CD14-positive monocyte (primary cell): ENCODE measurements at regions not wholly inside any gene's neighbourhood (a gene's known extent, or its start where the extent isn't known, plus 50 kb on each side); places are given as distances from the start of the nearest gene placed in this dataset.
"Not testable (repeated sequence)": the region's sequence is repeated elsewhere in the genome, so short reads cannot be mapped to it uniquely, and the experiment has no call there.

ENCODE experiments used
- DNase-seq, 3 donors: peaks; one replicate each; pipeline ENCODE4 v3.0.0-alpha.2; 2011 to 2022
- H2AFZ ChIP-seq: 2 replicates; pipeline ENCODE4 v1.6.0; 2012; ENCODE audit warnings: mild to moderate bottlenecking, low read depth, low read length, inconsistent platforms; ENCODE audit not compliant: insufficient read depth, poor library complexity, severe bottlenecking
- H3K27ac ChIP-seq, 2 donors: 1 replicate in 1 of 2; 2 replicates in 1 of 2; pipeline ENCODE4 v1.5.1; 2012 to 2013; ENCODE audit warnings: low read length in 2 of 2, control low read depth in 1 of 2, inconsistent platforms in 1 of 2, low read depth in 1 of 2, mild to moderate bottlenecking in 1 of 2
- H3K27me3 ChIP-seq, 2 donors: one replicate each; pipeline versions ENCODE4 v1.6.0 to v1.6.1; 2011 to 2013; ENCODE audit warnings: low read length in 2 of 2; ENCODE audit not compliant: control insufficient read depth in 2 of 2, insufficient read depth in 2 of 2
- H3K36me3 ChIP-seq, 2 donors: replicated peaks in 1 of 2; 1 replicate in 1 of 2; 2 replicates in 1 of 2; pipeline versions ENCODE4 v1.5.1 to v1.6.1; 2012 to 2013; ENCODE audit warnings: low read length in 2 of 2, control low read depth in 1 of 2, inconsistent platforms in 1 of 2, mild to moderate bottlenecking in 1 of 2; ENCODE audit not compliant: insufficient read depth in 2 of 2, control insufficient read depth in 1 of 2
- H3K4me1 ChIP-seq, 2 donors: 1 replicate in 1 of 2; 2 replicates in 1 of 2; pipeline versions ENCODE4 v1.5.1 to v1.6.1; 2012 to 2013; ENCODE audit warnings: low read length in 2 of 2, control low read depth in 1 of 2, inconsistent platforms in 1 of 2, mild to moderate bottlenecking in 1 of 2, moderate library complexity in 1 of 2; ENCODE audit not compliant: insufficient read depth in 2 of 2, control insufficient read depth in 1 of 2
- H3K4me2 ChIP-seq: replicated peaks from 2 replicates; pipeline ENCODE3; 2012; ENCODE audit warnings: low read length, moderate library complexity, mild to moderate bottlenecking; ENCODE audit not compliant: poor library complexity, severe bottlenecking; ENCODE audit errors: extremely low read depth
- H3K4me3 ChIP-seq, 3 experiments: fragments of 200-600 bp in 1 of 3; sonication (generic) in 1 of 3; replicated peaks in 1 of 3; 1 replicate in 2 of 3; 2 replicates in 1 of 3; pipeline ENCODE4 v1.5.1; 2011 to 2013; ENCODE audit warnings: low read length in 3 of 3, mild to moderate bottlenecking in 3 of 3, control low read depth in 2 of 3, low read depth in 2 of 3, inconsistent platforms in 1 of 3, moderate library complexity in 1 of 3
- H3K79me2 ChIP-seq: 2 replicates; pipeline ENCODE4 v1.6.0; 2012; ENCODE audit warnings: mild to moderate bottlenecking, control low read depth, inconsistent platforms, low read length, moderate library complexity; ENCODE audit not compliant: insufficient read depth
- H3K9ac ChIP-seq: 2 replicates; pipeline ENCODE4 v1.6.0; 2017; ENCODE audit warnings: low read length, mild to moderate bottlenecking; ENCODE audit not compliant: insufficient read depth, poor library complexity, severe bottlenecking
- H3K9me3 ChIP-seq, 2 donors: replicated peaks in 1 of 2; 1 replicate in 1 of 2; 2 replicates in 1 of 2; pipeline versions ENCODE4 v1.5.1 to v1.6.1; 2012 to 2013; ENCODE audit warnings: low read length in 2 of 2, control low read depth in 1 of 2; ENCODE audit not compliant: control insufficient read depth in 1 of 2, insufficient read depth in 1 of 2
- H4K20me1 ChIP-seq: 2 replicates; pipeline ENCODE4 v1.6.0; 2012; ENCODE audit warnings: mild to moderate bottlenecking, low read length, control low read depth, moderate library complexity; ENCODE audit not compliant: insufficient read depth
- H3K27ac Mint-ChIP-seq, 7 donors: one replicate each; pipeline ENCODE4 v1.8.0; 2020; ENCODE audit warnings: mild to moderate bottlenecking in 7 of 7, mixed read lengths in 7 of 7, moderate library complexity in 6 of 7, inconsistent platforms in 2 of 7
- H3K27me3 Mint-ChIP-seq, 3 donors: one replicate each; pipeline ENCODE4 v1.8.0; 2021 to 2022; ENCODE audit warnings: low read depth in 3 of 3, mild to moderate bottlenecking in 3 of 3, mixed read lengths in 3 of 3, moderate library complexity in 3 of 3, inconsistent platforms in 1 of 3
- H3K36me3 Mint-ChIP-seq, 2 donors: one replicate each; pipeline ENCODE4 v1.8.0; 2020; ENCODE audit warnings: mixed read lengths in 2 of 2, inconsistent platforms in 1 of 2, mild to moderate bottlenecking in 1 of 2
- H3K4me1 Mint-ChIP-seq: one replicate; pipeline ENCODE4 v1.8.0; 2020; ENCODE audit warnings: mild to moderate bottlenecking, mixed read lengths
- H3K4me3 Mint-ChIP-seq, 2 donors: one replicate each; pipeline ENCODE4 v1.8.0; 2020; ENCODE audit warnings: mild to moderate bottlenecking in 2 of 2, mixed read lengths in 2 of 2, moderate library complexity in 1 of 2
- H3K9me3 Mint-ChIP-seq, 7 donors: one replicate each; pipeline ENCODE4 v1.8.0; 2020 to 2022; ENCODE audit warnings: mixed read lengths in 7 of 7, mild to moderate bottlenecking in 6 of 7, moderate library complexity in 6 of 7, inconsistent platforms in 2 of 7
- WGBS: methylation state at CpG from one replicate; pipeline ENCODE4 v1.1.5; 2013; ENCODE audit warnings: missing lambda C conversion rate; ENCODE audit not compliant: insufficient coverage; 5-methylcytosine and 5-hydroxymethylcytosine counted together
- intact Hi-C, 2 donors: fragments of 100-400 bp; cut with micrococcal nuclease; formaldehyde crosslinking; loops; one replicate each; pipeline versions ENCODE4 v1.15.0 to v1.15.1; 2023
- TF ChIP-seq, protein P1 (sequence below): fragments of 200-600 bp; IDR thresholded peaks from one replicate; pipeline ENCODE4 v1.8.0; 2022; ENCODE audit warnings: antibody characterized with exemption, mild to moderate bottlenecking

DNA sequence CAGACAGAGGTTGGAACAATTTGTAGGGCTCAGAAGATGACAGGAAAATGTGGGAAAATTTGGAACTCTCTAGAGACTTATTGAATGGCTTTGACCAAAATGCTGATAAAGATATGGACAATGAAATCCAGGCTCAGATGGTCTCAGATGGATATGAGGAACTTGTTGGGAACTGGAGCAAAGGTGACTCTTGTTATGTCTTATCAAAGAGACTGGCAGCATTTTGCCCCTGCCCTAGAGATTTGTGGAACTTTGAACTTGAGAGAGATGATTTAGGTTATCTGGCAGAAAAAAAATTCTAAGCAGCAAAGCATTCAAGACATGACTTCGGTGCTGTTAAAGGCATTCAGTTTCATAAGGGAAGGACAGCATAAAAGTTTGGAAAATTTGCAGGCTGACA is 347.9 kb upstream of the RPS23 start:
- WGBS, result no CpG with 5 or more reads among the region's 1 CpG
- DNase-seq, H3K27me3 Mint-ChIP-seq: not testable (repeated sequence)

DNA sequence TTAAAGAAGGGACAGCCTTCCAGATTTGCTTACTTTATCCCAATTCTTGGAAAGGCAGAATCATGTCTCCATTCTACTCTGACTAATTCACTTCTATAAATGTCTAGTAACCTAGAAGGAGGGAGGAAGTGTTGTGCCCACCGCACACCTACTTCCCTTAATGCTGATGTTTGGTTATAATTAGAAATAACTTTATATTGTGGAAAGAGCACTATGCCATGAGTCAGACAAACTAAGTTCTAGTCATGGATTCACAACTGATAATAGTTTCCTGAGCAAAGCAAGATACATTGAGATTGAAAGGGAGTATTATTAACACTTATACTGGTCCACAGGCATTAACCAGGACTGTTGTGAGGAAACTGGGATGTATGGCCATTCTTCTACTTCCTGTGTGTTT is 345.9 kb upstream of the RPS23 start:
- intact Hi-C loops, result no loop called here
- no peak overlapping the region for H3K9ac ChIP-seq
- no CpG with 5 or more reads among the region's 1 CpG for WGBS
- no peaks in the 10 kb centered on the region for H3K36me3 ChIP-seq
- no peak for DNase-seq
- H3K4me3 Mint-ChIP-seq, result no peak overlapping the region
- no peak overlapping the region for H3K27ac Mint-ChIP-seq
- no peak overlapping the region for H3K27ac ChIP-seq
- no peak overlapping the region for H3K4me3 ChIP-seq
- H3K4me1 Mint-ChIP-seq, result no peaks in the 10 kb centered on the region
- peaks cover 0 to 4% of the 10 kb centered on the region in 2 donors for H3K9me3 ChIP-seq
- H3K36me3 Mint-ChIP-seq, result no peaks in the 10 kb centered on the region
- no peaks in the 10 kb centered on the region for H3K27me3 ChIP-seq
- H4K20me1 ChIP-seq, result no peaks in the 10 kb centered on the region
- peaks cover 0 to 2% (median 1%) of the 10 kb centered on the region in 3 donors for H3K27me3 Mint-ChIP-seq
- H3K79me2 ChIP-seq, result no peaks in the 10 kb centered on the region
- H3K4me2 ChIP-seq, result no peak overlapping the region
- H2AFZ ChIP-seq, result no peak overlapping the region
- TF ChIP-seq, protein P1, sequence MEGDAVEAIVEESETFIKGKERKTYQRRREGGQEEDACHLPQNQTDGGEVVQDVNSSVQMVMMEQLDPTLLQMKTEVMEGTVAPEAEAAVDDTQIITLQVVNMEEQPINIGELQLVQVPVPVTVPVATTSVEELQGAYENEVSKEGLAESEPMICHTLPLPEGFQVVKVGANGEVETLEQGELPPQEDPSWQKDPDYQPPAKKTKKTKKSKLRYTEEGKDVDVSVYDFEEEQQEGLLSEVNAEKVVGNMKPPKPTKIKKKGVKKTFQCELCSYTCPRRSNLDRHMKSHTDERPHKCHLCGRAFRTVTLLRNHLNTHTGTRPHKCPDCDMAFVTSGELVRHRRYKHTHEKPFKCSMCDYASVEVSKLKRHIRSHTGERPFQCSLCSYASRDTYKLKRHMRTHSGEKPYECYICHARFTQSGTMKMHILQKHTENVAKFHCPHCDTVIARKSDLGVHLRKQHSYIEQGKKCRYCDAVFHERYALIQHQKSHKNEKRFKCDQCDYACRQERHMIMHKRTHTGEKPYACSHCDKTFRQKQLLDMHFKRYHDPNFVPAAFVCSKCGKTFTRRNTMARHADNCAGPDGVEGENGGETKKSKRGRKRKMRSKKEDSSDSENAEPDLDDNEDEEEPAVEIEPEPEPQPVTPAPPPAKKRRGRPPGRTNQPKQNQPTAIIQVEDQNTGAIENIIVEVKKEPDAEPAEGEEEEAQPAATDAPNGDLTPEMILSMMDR, result no peak
- H3K9me3 Mint-ChIP-seq, result peaks cover under 1 to 9% (median 4%) of the 10 kb centered on the region in 7 donors
- H3K4me1 ChIP-seq, result no peaks in the 10 kb centered on the region

More for the DNA sequence above, 347.9 kb upstream of the RPS23 start:
- H3K4me3 Mint-ChIP-seq, intact Hi-C loops, H3K36me3 ChIP-seq, H3K36me3 Mint-ChIP-seq, H3K27ac ChIP-seq, H2AFZ ChIP-seq, H3K4me1 Mint-ChIP-seq, H3K79me2 ChIP-seq, H3K27ac Mint-ChIP-seq, H3K4me1 ChIP-seq, H3K9ac ChIP-seq, H3K27me3 ChIP-seq, H3K4me3 ChIP-seq, H3K9me3 Mint-ChIP-seq, H3K4me2 ChIP-seq, H4K20me1 ChIP-seq: not testable (repeated sequence)
- H3K9me3 ChIP-seq, result peaks cover 0 to 11% of the 10 kb centered on the region in 2 donors
